SK-N-SH (cell line): ENCODE measurements at regions not wholly inside any gene's neighbourhood (a gene's known extent, or its start where the extent isn't known, plus 50 kb on each side); places are given as distances from the start of the nearest gene placed in this dataset.

Source experiments
- CTCF ChIA-PET: fragments of 300-600, 350-600 bp; formaldehyde crosslinking; extraction: SDS; loops from one replicate; lab custom pipeline; 2021; lab: Yijun Ruan, JAX
- POLR2A ChIA-PET: fragments of 350-600 bp; sonication (Branson Sonifier 250); formaldehyde crosslinking; extraction: SDS; loops from one replicate; lab custom pipeline; 2020; ENCODE audit warnings: antibody characterized with exemption, inconsistent platforms; lab: Yijun Ruan, JAX
- DNase-seq: peaks from one replicate; pipeline ENCODE4 v3.0.0; 2012
- H2AFZ ChIP-seq: fragments of 200-600 bp; sonication (generic); 2 replicates; pipeline ENCODE4 v1.8.1; 2016; ENCODE audit warnings: antibody characterized with exemption, mild to moderate bottlenecking, low read depth
- H3F3A ChIP-seq: fragments of 200-600 bp; sonication (generic); replicated peaks from 2 replicates; pipeline ENCODE3; 2016; ENCODE audit warnings: antibody characterized with exemption, mild to moderate bottlenecking; ENCODE audit not compliant: insufficient read depth
- H3K27ac ChIP-seq, 2 experiments: fragments of 200-500 bp in 1 of 2; fragments of 200-600 bp in 1 of 2; sonication (Bioruptor generic) in 1 of 2; sonication (generic), shearing (Covaris generic) in 1 of 2; 2 replicates each; pipeline versions ENCODE4 v1.5.1 to v1.6.1; 2014 to 2016; ENCODE audit warnings: low read depth in 2 of 2, inconsistent platforms in 1 of 2, low read length in 1 of 2, mild to moderate bottlenecking in 1 of 2, mixed read lengths in 1 of 2
- H3K27me3 ChIP-seq: fragments of 200-600 bp; sonication (generic), shearing (Covaris generic); 2 replicates; pipeline ENCODE4 v1.6.1; 2016; ENCODE audit warnings: mixed run types; ENCODE audit not compliant: insufficient read depth
- H3K36me3 ChIP-seq, 2 experiments: fragments of 200-500 bp in 1 of 2; fragments of 200-600 bp in 1 of 2; sonication (Bioruptor generic) in 1 of 2; sonication (generic) in 1 of 2; replicated peaks in 1 of 2; 2 replicates each; pipeline versions ENCODE3 to v1.5.1; 2014 to 2016; ENCODE audit warnings: low read length in 1 of 2, mild to moderate bottlenecking in 1 of 2; ENCODE audit not compliant: insufficient read depth in 2 of 2, control insufficient read depth in 1 of 2
- H3K4me1 ChIP-seq, 2 experiments: fragments of 200-500 bp in 1 of 2; fragments of 200-600 bp in 1 of 2; sonication (Bioruptor generic) in 1 of 2; sonication (generic), shearing (Covaris generic) in 1 of 2; 2 replicates each; pipeline versions ENCODE4 v1.5.1 to v1.6.1; 2014 to 2016; ENCODE audit warnings: low read depth in 1 of 2, low read length in 1 of 2, mixed run types in 1 of 2; ENCODE audit not compliant: insufficient read depth in 2 of 2, control insufficient read depth in 1 of 2
- H3K4me2 ChIP-seq: fragments of 200-600 bp; sonication (generic), shearing (Covaris generic); 2 replicates; pipeline ENCODE4 v1.6.1; 2017; ENCODE audit warnings: mixed run types
- H3K4me3 ChIP-seq, 2 experiments: fragments of 200-500 bp in 1 of 2; fragments of 200-600 bp in 1 of 2; sonication (Bioruptor generic) in 1 of 2; sonication (generic), shearing (Covaris generic) in 1 of 2; 2 replicates each; pipeline versions ENCODE4 v1.5.1 to v1.8.1; 2014 to 2016; ENCODE audit warnings: low read depth in 2 of 2, inconsistent platforms in 1 of 2, low read length in 1 of 2, mild to moderate bottlenecking in 1 of 2, mixed read lengths in 1 of 2, moderate library complexity in 1 of 2
- H3K79me2 ChIP-seq: fragments of 200-600 bp; sonication (generic); 2 replicates; pipeline ENCODE4 v1.8.1; 2017; ENCODE audit warnings: mild to moderate bottlenecking; ENCODE audit not compliant: insufficient read depth
- H3K9ac ChIP-seq: fragments of 200-600 bp; sonication (generic); 2 replicates; pipeline ENCODE4 v1.6.1; 2017; ENCODE audit warnings: mixed run types
- H3K9me2 ChIP-seq: fragments of 200-600 bp; sonication (generic); 2 replicates; pipeline ENCODE4 v1.6.1; 2017; ENCODE audit warnings: mixed run types
- H3K9me3 ChIP-seq: fragments of 200-600 bp; sonication (generic); 2 replicates; pipeline ENCODE4 v1.6.1; 2017; ENCODE audit warnings: mixed run types, mild to moderate bottlenecking, moderate library complexity
- H4K20me1 ChIP-seq: fragments of 200-600 bp; sonication (generic); 2 replicates; pipeline ENCODE4 v1.6.1; 2017; ENCODE audit warnings: mild to moderate bottlenecking, mixed run types; ENCODE audit not compliant: insufficient read depth
- CHD2 ChIP-seq: fragments of 150-350 bp; IDR thresholded peaks from 2 replicates; pipeline ENCODE4 v1.6.1; 2018; ENCODE audit warnings: low read length; ENCODE audit not compliant: partially characterized antibody
- FOXJ3 ChIP-seq: sonication (generic); formaldehyde crosslinking; IDR thresholded peaks from 2 replicates; pipeline ENCODE4 v1.5.1; 2020; ENCODE audit warnings: mild to moderate bottlenecking, missing genetic modification reagents
- FOXM1 ChIP-seq: IDR thresholded peaks from 2 replicates; pipeline ENCODE4 v1.4.0; 2012; ENCODE audit warnings: low read depth, mild to moderate bottlenecking
- GATA2 ChIP-seq: sonication (generic); formaldehyde crosslinking; IDR thresholded peaks from 2 replicates; pipeline ENCODE4 v1.5.0; 2020; ENCODE audit warnings: mild to moderate bottlenecking, missing genetic modification reagents
- JUND ChIP-seq: IDR thresholded peaks from 2 replicates; pipeline ENCODE4 v1.4.0; 2012
- MEF2A ChIP-seq: IDR thresholded peaks from 2 replicates; pipeline ENCODE4 v1.4.0; 2012; ENCODE audit warnings: low read depth, borderline replicate concordance
- MXI1 ChIP-seq: IDR thresholded peaks from 2 replicates; pipeline ENCODE4 v1.6.1; 2012; ENCODE audit warnings: mild to moderate bottlenecking, low read depth, low read length, improper control_type of control experiment
- NFIC ChIP-seq: IDR thresholded peaks from 2 replicates; pipeline ENCODE4 v1.4.0; 2012; ENCODE audit warnings: borderline replicate concordance
- NRF1 ChIP-seq: IDR thresholded peaks from 2 replicates; pipeline ENCODE4 v1.6.1; 2012; ENCODE audit warnings: low read depth, mild to moderate bottlenecking, low read length
- PBX3 ChIP-seq: IDR thresholded peaks from 2 replicates; pipeline ENCODE4; 2012
- POLR2AphosphoS5 ChIP-seq: IDR thresholded peaks from 2 replicates; pipeline ENCODE4 v1.6.1; 2012; ENCODE audit warnings: low read depth, low read length
- RFX5 ChIP-seq: IDR thresholded peaks from 2 replicates; pipeline ENCODE4 v1.6.1; 2012; ENCODE audit warnings: mild to moderate bottlenecking, improper control_type of control experiment, low read length
- TAF1 ChIP-seq: IDR thresholded peaks from 2 replicates; pipeline ENCODE4 v1.6.1; 2012; ENCODE audit warnings: low read depth, mild to moderate bottlenecking, low read length, moderate library complexity, borderline replicate concordance
- YY1 ChIP-seq: IDR thresholded peaks from 2 replicates; pipeline ENCODE4 v1.4.0; 2012; ENCODE audit warnings: low read depth, mild to moderate bottlenecking
- WGBS: methylation state at CpG from one replicate; pipeline ENCODE4 v1.1.6; 2017; ENCODE audit warnings: low lambda C conversion rate; 5-methylcytosine and 5-hydroxymethylcytosine counted together
- TF ChIP-seq, protein P1 (sequence below): IDR thresholded peaks from 2 replicates; pipeline ENCODE4 v1.4.0; 2012; ENCODE audit warnings: low read depth, borderline replicate concordance
- TF ChIP-seq, protein P2 (sequence below): fragments of 150-350 bp; IDR thresholded peaks from 2 replicates; pipeline ENCODE4 v1.6.1; 2017; ENCODE audit warnings: antibody characterized with exemption, low read length, low read depth, borderline replicate concordance
- TF ChIP-seq, protein P3 (sequence below): fragments of 200-600 bp; sonication (generic); IDR thresholded peaks from 2 replicates; pipeline ENCODE4 v1.6.1; 2017; ENCODE audit warnings: antibody characterized with exemption, mild to moderate bottlenecking, moderate library complexity
- TF ChIP-seq, protein P4 (sequence below): fragments of 150-350 bp; IDR thresholded peaks from 2 replicates; pipeline ENCODE4 v1.6.1; 2016; ENCODE audit warnings: mild to moderate bottlenecking, low read depth, low read length

- H3K27me3 ChIP-seq: no peaks in the 10 kb centered on the region
- H3F3A ChIP-seq: no peaks in the 10 kb centered on the region
- H3K4me1 ChIP-seq: no peaks in the 10 kb centered on the region
- H3K4me2 ChIP-seq: no peak overlapping the region
- no peak for TF ChIP-seq NRF1
- no peak for TF ChIP-seq CHD2
- no peak for TF ChIP-seq FOXJ3 (CRISPR knock-in tag)
- no peak for TF ChIP-seq YY1
- TF ChIP-seq MXI1: no peak
- TF ChIP-seq, protein P1, sequence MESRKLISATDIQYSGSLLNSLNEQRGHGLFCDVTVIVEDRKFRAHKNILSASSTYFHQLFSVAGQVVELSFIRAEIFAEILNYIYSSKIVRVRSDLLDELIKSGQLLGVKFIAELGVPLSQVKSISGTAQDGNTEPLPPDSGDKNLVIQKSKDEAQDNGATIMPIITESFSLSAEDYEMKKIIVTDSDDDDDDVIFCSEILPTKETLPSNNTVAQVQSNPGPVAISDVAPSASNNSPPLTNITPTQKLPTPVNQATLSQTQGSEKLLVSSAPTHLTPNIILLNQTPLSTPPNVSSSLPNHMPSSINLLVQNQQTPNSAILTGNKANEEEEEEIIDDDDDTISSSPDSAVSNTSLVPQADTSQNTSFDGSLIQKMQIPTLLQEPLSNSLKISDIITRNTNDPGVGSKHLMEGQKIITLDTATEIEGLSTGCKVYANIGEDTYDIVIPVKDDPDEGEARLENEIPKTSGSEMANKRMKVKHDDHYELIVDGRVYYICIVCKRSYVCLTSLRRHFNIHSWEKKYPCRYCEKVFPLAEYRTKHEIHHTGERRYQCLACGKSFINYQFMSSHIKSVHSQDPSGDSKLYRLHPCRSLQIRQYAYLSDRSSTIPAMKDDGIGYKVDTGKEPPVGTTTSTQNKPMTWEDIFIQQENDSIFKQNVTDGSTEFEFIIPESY: no peak
- TF ChIP-seq, protein P2, sequence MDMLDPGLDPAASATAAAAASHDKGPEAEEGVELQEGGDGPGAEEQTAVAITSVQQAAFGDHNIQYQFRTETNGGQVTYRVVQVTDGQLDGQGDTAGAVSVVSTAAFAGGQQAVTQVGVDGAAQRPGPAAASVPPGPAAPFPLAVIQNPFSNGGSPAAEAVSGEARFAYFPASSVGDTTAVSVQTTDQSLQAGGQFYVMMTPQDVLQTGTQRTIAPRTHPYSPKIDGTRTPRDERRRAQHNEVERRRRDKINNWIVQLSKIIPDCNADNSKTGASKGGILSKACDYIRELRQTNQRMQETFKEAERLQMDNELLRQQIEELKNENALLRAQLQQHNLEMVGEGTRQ: no peak
- TF ChIP-seq MEF2A: no peak
- TF ChIP-seq, protein P3, sequence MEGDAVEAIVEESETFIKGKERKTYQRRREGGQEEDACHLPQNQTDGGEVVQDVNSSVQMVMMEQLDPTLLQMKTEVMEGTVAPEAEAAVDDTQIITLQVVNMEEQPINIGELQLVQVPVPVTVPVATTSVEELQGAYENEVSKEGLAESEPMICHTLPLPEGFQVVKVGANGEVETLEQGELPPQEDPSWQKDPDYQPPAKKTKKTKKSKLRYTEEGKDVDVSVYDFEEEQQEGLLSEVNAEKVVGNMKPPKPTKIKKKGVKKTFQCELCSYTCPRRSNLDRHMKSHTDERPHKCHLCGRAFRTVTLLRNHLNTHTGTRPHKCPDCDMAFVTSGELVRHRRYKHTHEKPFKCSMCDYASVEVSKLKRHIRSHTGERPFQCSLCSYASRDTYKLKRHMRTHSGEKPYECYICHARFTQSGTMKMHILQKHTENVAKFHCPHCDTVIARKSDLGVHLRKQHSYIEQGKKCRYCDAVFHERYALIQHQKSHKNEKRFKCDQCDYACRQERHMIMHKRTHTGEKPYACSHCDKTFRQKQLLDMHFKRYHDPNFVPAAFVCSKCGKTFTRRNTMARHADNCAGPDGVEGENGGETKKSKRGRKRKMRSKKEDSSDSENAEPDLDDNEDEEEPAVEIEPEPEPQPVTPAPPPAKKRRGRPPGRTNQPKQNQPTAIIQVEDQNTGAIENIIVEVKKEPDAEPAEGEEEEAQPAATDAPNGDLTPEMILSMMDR: no peak
- no peak for TF ChIP-seq FOXM1
- TF ChIP-seq POLR2AphosphoS5: no peak
- no peak for TF ChIP-seq JUND
- no peak for TF ChIP-seq NFIC
- TF ChIP-seq RFX5: no peak
- TF ChIP-seq, protein P4, sequence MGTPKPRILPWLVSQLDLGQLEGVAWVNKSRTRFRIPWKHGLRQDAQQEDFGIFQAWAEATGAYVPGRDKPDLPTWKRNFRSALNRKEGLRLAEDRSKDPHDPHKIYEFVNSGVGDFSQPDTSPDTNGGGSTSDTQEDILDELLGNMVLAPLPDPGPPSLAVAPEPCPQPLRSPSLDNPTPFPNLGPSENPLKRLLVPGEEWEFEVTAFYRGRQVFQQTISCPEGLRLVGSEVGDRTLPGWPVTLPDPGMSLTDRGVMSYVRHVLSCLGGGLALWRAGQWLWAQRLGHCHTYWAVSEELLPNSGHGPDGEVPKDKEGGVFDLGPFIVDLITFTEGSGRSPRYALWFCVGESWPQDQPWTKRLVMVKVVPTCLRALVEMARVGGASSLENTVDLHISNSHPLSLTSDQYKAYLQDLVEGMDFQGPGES: no peak
- no peak for TF ChIP-seq PBX3
- TF ChIP-seq GATA2 (CRISPR knock-in tag): no peak
- no peak for TF ChIP-seq TAF1
- H3K36me3 ChIP-seq: no peaks in the 10 kb centered on the region
- H3K9me2 ChIP-seq: no peaks in the 10 kb centered on the region
- no peak for DNase-seq
- H3K4me3 ChIP-seq: no peak overlapping the region
- no peak overlapping the region for H3K9ac ChIP-seq
- H3K9me3 ChIP-seq: no peaks in the 10 kb centered on the region
- POLR2A ChIA-PET: no interaction called here
- H3K27ac ChIP-seq: no peak overlapping the region
- 17% methylated on average over 2 of the region's 2 CpGs for WGBS
- H3K79me2 ChIP-seq: no peaks in the 10 kb centered on the region
- no peak overlapping the region for H2AFZ ChIP-seq
- no peaks in the 10 kb centered on the region for H4K20me1 ChIP-seq
- CTCF ChIA-PET: no interaction called here
These were observed 806.2 kb downstream of the NSUN3 start for GRCh38 chr3:94869059-94869547.
